ENCODE measurements at regions not wholly inside any gene's neighbourhood (a gene's known extent, or its start where the extent isn't known, plus 50 kb on each side); places are given as distances from the start of the nearest gene placed in this dataset.

- no peak for TF ChIP-seq CTCF (optimal IDR thresholded peaks at IDR 0.05 in 1 of 3, IDR thresholded peaks at IDR 0.05 in 1 of 3, conservative IDR thresholded peaks at IDR 0.05 in 1 of 3; ENCODE audit: extremely low read depth in 1 of 3, insufficient read depth in 2 of 3, low read length in 3 of 3)
- no peak for TF ChIP-seq EZH2 (IDR thresholded peaks at IDR 0.05; ENCODE audit: low read length)
Measured at GRCh38 chr10:61325223-61325960, 127.8 kb downstream of the TMEM26 start.

Measured in keratinocyte (primary cell).